ENCODE measurements at regions not wholly inside any gene's neighbourhood (a gene's known extent, or its start where the extent isn't known, plus 50 kb on each side); places are given as distances from the start of the nearest gene placed in this dataset.

- no peak overlapping the region for H3K27ac ChIP-seq (ENCODE audit: low read depth)
- H3K4me3 Mint-ChIP-seq, result no peak overlapping the region
- H3K36me3 ChIP-seq (ENCODE audit: insufficient read depth), result no peaks in the 10 kb centered on the region
- peaks cover 15% of the 10 kb centered on the region for H3K4me1 Mint-ChIP-seq
- H4K20me1 ChIP-seq (replicated peaks; ENCODE audit: insufficient read depth), result no peaks in the 10 kb centered on the region
- H3K27me3 ChIP-seq (ENCODE audit: insufficient read depth), result no peaks in the 10 kb centered on the region
- no peak overlapping the region for H2AFZ ChIP-seq
- H3K9me2 ChIP-seq (ENCODE audit: insufficient read depth), result no peaks in the 10 kb centered on the region
- no peaks in the 10 kb centered on the region for H3K79me2 ChIP-seq (replicated peaks; ENCODE audit: insufficient read depth)
- ATAC-seq, result no peak
- H3K4me2 ChIP-seq, result no peak overlapping the region
- no peaks in the 10 kb centered on the region for H3K36me3 Mint-ChIP-seq (ENCODE audit: low read depth)
- H3K4me1 ChIP-seq (ENCODE audit: insufficient read depth), result peaks cover 6% of the 10 kb centered on the region; the same call in 1 of the 2 replicates
- H3K4me3 ChIP-seq, result no peak overlapping the region
- H3K27ac Mint-ChIP-seq, result no peak overlapping the region
- TF ChIP-seq EZH2 (IDR thresholded peaks at IDR 0.05; ENCODE audit: low read depth, unreplicated experiment) (no peak), NANOG (IDR thresholded peaks at IDR 0.05; ENCODE audit: borderline replicate concordance) (no peak), ZNF331 (CRISPR knock-in tag; IDR thresholded peaks at IDR 0.05; ENCODE audit: low read depth) (no peak), EZH2phosphoT487 (IDR thresholded peaks at IDR 0.05; ENCODE audit: unreplicated experiment) (no peak), ZNF462 (CRISPR knock-in tag; IDR thresholded peaks at IDR 0.05) (no peak), CREB1 (CRISPR knock-in tag; IDR thresholded peaks at IDR 0.05; ENCODE audit: low read depth) (no peak), ZNF114 (CRISPR knock-in tag; IDR thresholded peaks at IDR 0.05) (no peak), POLR2AphosphoS5 (IDR thresholded peaks at IDR 0.05; ENCODE audit: low read depth) (no peak), ETS1 (IDR thresholded peaks at IDR 0.05) (no peak), JUNB (IDR thresholded peaks at IDR 0.05; ENCODE audit: unreplicated experiment) (no peak)
- TF ChIP-seq, protein P1, sequence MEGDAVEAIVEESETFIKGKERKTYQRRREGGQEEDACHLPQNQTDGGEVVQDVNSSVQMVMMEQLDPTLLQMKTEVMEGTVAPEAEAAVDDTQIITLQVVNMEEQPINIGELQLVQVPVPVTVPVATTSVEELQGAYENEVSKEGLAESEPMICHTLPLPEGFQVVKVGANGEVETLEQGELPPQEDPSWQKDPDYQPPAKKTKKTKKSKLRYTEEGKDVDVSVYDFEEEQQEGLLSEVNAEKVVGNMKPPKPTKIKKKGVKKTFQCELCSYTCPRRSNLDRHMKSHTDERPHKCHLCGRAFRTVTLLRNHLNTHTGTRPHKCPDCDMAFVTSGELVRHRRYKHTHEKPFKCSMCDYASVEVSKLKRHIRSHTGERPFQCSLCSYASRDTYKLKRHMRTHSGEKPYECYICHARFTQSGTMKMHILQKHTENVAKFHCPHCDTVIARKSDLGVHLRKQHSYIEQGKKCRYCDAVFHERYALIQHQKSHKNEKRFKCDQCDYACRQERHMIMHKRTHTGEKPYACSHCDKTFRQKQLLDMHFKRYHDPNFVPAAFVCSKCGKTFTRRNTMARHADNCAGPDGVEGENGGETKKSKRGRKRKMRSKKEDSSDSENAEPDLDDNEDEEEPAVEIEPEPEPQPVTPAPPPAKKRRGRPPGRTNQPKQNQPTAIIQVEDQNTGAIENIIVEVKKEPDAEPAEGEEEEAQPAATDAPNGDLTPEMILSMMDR (conservative IDR thresholded peaks at IDR 0.05; ENCODE audit: low read depth in 2 of 2), result no peak
- no peaks in the 10 kb centered on the region for H3K27me3 Mint-ChIP-seq (ENCODE audit: insufficient read depth, low read depth, poor library complexity)
- DNase-seq (ENCODE audit: low spot score), result no peak
- no peaks in the 10 kb centered on the region for H3K9me3 Mint-ChIP-seq
- H3F3A ChIP-seq (replicated peaks; ENCODE audit: low read depth), result no peaks in the 10 kb centered on the region
These were observed 378.2 kb downstream of the ACTL7B start for GRCh38 chr9:108477529-108478006.

Measured in GM23338 (cell line).